ENCODE measurements at regions not wholly inside any gene's neighbourhood (a gene's known extent, or its start where the extent isn't known, plus 50 kb on each side); places are given as distances from the start of the nearest gene placed in this dataset.

DNA sequence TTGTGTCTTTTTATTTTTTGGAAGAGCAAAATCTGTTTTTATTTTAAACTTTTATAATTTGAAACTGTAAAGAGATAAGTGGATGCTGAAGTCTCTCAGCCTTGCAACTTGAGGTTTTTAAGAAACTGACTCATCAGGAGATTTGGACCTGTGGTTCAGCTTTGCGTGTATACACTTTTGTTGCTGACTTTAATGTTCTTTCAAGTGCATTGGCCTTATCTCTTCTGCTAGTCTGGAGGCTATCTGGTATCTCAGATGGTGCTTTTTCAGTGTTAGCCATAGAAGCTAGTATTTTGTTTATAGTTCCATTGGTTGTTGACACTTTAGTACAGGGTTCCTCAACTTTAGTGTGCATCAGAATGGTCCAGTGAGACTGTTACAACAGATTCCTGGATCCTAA lies 504.0 kb upstream of the SPTLC3 start:
- no peak for TF ChIP-seq JAZF1 (CRISPR knock-in tag; IDR thresholded peaks at IDR 0.05)
- no peak for TF ChIP-seq ZNF121 (CRISPR knock-in tag; IDR thresholded peaks at IDR 0.05)
- TF ChIP-seq, protein P1, sequence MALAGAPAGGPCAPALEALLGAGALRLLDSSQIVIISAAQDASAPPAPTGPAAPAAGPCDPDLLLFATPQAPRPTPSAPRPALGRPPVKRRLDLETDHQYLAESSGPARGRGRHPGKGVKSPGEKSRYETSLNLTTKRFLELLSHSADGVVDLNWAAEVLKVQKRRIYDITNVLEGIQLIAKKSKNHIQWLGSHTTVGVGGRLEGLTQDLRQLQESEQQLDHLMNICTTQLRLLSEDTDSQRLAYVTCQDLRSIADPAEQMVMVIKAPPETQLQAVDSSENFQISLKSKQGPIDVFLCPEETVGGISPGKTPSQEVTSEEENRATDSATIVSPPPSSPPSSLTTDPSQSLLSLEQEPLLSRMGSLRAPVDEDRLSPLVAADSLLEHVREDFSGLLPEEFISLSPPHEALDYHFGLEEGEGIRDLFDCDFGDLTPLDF (CRISPR knock-in tag; IDR thresholded peaks at IDR 0.05): no peak
- TF ChIP-seq, protein P2, sequence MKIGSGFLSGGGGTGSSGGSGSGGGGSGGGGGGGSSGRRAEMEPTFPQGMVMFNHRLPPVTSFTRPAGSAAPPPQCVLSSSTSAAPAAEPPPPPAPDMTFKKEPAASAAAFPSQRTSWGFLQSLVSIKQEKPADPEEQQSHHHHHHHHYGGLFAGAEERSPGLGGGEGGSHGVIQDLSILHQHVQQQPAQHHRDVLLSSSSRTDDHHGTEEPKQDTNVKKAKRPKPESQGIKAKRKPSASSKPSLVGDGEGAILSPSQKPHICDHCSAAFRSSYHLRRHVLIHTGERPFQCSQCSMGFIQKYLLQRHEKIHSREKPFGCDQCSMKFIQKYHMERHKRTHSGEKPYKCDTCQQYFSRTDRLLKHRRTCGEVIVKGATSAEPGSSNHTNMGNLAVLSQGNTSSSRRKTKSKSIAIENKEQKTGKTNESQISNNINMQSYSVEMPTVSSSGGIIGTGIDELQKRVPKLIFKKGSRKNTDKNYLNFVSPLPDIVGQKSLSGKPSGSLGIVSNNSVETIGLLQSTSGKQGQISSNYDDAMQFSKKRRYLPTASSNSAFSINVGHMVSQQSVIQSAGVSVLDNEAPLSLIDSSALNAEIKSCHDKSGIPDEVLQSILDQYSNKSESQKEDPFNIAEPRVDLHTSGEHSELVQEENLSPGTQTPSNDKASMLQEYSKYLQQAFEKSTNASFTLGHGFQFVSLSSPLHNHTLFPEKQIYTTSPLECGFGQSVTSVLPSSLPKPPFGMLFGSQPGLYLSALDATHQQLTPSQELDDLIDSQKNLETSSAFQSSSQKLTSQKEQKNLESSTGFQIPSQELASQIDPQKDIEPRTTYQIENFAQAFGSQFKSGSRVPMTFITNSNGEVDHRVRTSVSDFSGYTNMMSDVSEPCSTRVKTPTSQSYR (CRISPR knock-in tag; IDR thresholded peaks at IDR 0.05): no peak
- TF ChIP-seq NFE2L1 (CRISPR knock-in tag; IDR thresholded peaks at IDR 0.05): no peak
- TF ChIP-seq ZBTB21 (CRISPR knock-in tag; IDR thresholded peaks at IDR 0.05; ENCODE audit: borderline replicate concordance): no peak
- Mint-ChIP-seq H3K36me3 (no peaks in the 10 kb centered on the region), H3K27ac (no peak overlapping the region), H3K4me3 (no peak overlapping the region), H3K9me3 (no peaks in the 10 kb centered on the region), H3K27me3 (ENCODE audit: low read depth) (no peaks in the 10 kb centered on the region), H3K4me1 (no peaks in the 10 kb centered on the region)
- no peak for ATAC-seq
- ChIA-PET CTCF (no interaction called here), POLR2A (no interaction called here)
- no peak for DNase-seq (ENCODE audit: low spot score)

DNA sequence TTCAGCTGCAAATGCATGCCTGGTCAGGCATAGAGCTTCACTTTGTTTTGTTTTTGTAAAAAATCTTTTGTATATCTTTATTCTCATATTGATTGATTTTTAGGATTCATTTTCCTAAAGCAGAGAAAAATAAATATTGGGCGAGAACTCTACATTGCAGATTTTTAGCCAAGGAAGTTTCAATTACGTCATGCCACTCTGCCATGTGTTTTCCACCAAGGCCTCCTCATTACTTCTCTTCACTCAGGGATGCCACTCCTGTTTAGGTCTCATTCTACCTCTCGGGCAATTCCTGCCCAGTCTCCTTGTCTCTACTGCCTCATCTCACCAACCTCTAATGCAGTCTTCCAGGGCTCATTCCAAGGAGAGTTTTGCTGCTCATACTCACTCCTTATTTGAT lies 497.3 kb upstream of the SPTLC3 start:
- Mint-ChIP-seq H3K27ac (no peak overlapping the region), H3K9me3 (no peaks in the 10 kb centered on the region), H3K27me3 (ENCODE audit: low read depth) (no peaks in the 10 kb centered on the region; the same call in 1 of the 2 replicates), H3K36me3 (no peaks in the 10 kb centered on the region), H3K4me3 (no peak overlapping the region), H3K4me1 (peaks cover 9% of the 10 kb centered on the region)
- ATAC-seq (no peak), DNase-seq (ENCODE audit: low spot score) (no peak)
- POLR2A ChIA-PET: no interaction called here
- CTCF ChIA-PET: interaction anchor here (0.6 kb wide), 1 partner anchor 833 kb away, joined by 3 read pairs; no protein-coding TSS in a partner anchor
- TF ChIP-seq ZMAT4 (CRISPR knock-in tag; IDR thresholded peaks at IDR 0.05) (no peak), TEAD1 (CRISPR knock-in tag; IDR thresholded peaks at IDR 0.05) (no peak), TEAD4 (CRISPR knock-in tag; IDR thresholded peaks at IDR 0.05) (no peak), KAT7 (CRISPR knock-in tag; IDR thresholded peaks at IDR 0.05; ENCODE audit: borderline replicate concordance) (no peak), OVOL2 (CRISPR knock-in tag; IDR thresholded peaks at IDR 0.05; ENCODE audit: borderline replicate concordance) (no peak), CTCF (IDR thresholded peaks at IDR 0.05) (no peak), RELA (CRISPR knock-in tag; IDR thresholded peaks at IDR 0.05; ENCODE audit: borderline replicate concordance) (no peak), NFATC4 (CRISPR knock-in tag; IDR thresholded peaks at IDR 0.05) (no peak), CREM (CRISPR knock-in tag; IDR thresholded peaks at IDR 0.05) (no peak), MLX (CRISPR knock-in tag; IDR thresholded peaks at IDR 0.05) (no peak), SOX15 (CRISPR knock-in tag; IDR thresholded peaks at IDR 0.05) (no peak), USF2 (CRISPR knock-in tag; IDR thresholded peaks at IDR 0.05) (no peak)
- TF ChIP-seq, protein P3, sequence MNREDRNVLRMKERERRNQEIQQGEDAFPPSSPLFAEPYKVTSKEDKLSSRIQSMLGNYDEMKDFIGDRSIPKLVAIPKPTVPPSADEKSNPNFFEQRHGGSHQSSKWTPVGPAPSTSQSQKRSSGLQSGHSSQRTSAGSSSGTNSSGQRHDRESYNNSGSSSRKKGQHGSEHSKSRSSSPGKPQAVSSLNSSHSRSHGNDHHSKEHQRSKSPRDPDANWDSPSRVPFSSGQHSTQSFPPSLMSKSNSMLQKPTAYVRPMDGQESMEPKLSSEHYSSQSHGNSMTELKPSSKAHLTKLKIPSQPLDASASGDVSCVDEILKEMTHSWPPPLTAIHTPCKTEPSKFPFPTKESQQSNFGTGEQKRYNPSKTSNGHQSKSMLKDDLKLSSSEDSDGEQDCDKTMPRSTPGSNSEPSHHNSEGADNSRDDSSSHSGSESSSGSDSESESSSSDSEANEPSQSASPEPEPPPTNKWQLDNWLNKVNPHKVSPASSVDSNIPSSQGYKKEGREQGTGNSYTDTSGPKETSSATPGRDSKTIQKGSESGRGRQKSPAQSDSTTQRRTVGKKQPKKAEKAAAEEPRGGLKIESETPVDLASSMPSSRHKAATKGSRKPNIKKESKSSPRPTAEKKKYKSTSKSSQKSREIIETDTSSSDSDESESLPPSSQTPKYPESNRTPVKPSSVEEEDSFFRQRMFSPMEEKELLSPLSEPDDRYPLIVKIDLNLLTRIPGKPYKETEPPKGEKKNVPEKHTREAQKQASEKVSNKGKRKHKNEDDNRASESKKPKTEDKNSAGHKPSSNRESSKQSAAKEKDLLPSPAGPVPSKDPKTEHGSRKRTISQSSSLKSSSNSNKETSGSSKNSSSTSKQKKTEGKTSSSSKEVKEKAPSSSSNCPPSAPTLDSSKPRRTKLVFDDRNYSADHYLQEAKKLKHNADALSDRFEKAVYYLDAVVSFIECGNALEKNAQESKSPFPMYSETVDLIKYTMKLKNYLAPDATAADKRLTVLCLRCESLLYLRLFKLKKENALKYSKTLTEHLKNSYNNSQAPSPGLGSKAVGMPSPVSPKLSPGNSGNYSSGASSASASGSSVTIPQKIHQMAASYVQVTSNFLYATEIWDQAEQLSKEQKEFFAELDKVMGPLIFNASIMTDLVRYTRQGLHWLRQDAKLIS (CRISPR knock-in tag; IDR thresholded peaks at IDR 0.05; ENCODE audit: borderline replicate concordance): no peak
- TF ChIP-seq, protein P4, sequence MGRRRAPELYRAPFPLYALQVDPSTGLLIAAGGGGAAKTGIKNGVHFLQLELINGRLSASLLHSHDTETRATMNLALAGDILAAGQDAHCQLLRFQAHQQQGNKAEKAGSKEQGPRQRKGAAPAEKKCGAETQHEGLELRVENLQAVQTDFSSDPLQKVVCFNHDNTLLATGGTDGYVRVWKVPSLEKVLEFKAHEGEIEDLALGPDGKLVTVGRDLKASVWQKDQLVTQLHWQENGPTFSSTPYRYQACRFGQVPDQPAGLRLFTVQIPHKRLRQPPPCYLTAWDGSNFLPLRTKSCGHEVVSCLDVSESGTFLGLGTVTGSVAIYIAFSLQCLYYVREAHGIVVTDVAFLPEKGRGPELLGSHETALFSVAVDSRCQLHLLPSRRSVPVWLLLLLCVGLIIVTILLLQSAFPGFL (CRISPR knock-in tag; IDR thresholded peaks at IDR 0.05; ENCODE audit: borderline replicate concordance): no peak

Data from WTC11 (cell line).